MM.1S (cell line): ENCODE measurements at regions not wholly inside any gene's neighbourhood (a gene's known extent, or its start where the extent isn't known, plus 50 kb on each side); places are given as distances from the start of the nearest gene placed in this dataset.

Source experiments
- CTCF ChIP-seq: fragments of 300-600 bp; sonication (generic); IDR thresholded peaks from 2 replicates; pipeline ENCODE4 v1.5.1; 2016; ENCODE audit warnings: antibody characterized with exemption, low read length, mixed read lengths
- EZH2 ChIP-seq: fragments of 300-600 bp; sonication (generic); optimal IDR thresholded peaks from 2 replicates; pipeline ENCODE3; 2017; ENCODE audit warnings: low read depth, mild to moderate bottlenecking, antibody characterized with exemption, low read length, mixed read lengths
- EZH2phosphoT487 ChIP-seq: fragments of 300-600 bp; sonication (generic); IDR thresholded peaks from 2 replicates; pipeline ENCODE4 v1.6.1; 2018; ENCODE audit warnings: antibody characterized with exemption, low read length

GRCh38 chr13:81606074-81606473 lies 1265.1 kb upstream of the SPRY2 start:
- TF ChIP-seq CTCF, result no peak
- no peak for TF ChIP-seq EZH2
- no peak for TF ChIP-seq EZH2phosphoT487
